Peyer's patch (tissue), 4 donors: ENCODE measurements at regions not wholly inside any gene's neighbourhood (a gene's known extent, or its start where the extent isn't known, plus 50 kb on each side); places are given as distances from the start of the nearest gene placed in this dataset.

ENCODE experiments used
- CTCF ChIP-seq, 6 experiments: fragments of 450-650 bp in 4 of 6; fragments of 200-600 bp in 2 of 6; sonication (generic) in 1 of 6; IDR thresholded peaks; one replicate each; pipeline ENCODE4 v1.5.1; 2017 to 2019; ENCODE audit warnings: antibody characterized with exemption in 6 of 6, mild to moderate bottlenecking in 3 of 6, moderate library complexity in 1 of 6
- POLR2A ChIP-seq, 2 donors: fragments of 450-650 bp; IDR thresholded peaks; one replicate each; pipeline ENCODE4 v1.5.1; 2017; ENCODE audit warnings: antibody characterized with exemption in 2 of 2, mild to moderate bottlenecking in 2 of 2, moderate library complexity in 2 of 2

- TF ChIP-seq CTCF (IDR thresholded peaks at IDR 0.05): no peak
- no peak for TF ChIP-seq POLR2A (IDR thresholded peaks at IDR 0.05)
Observed at GRCh38 chr21:15119486-15119885, 54.7 kb upstream of the NRIP1 start.
